Superior temporal gyrus (tissue), 1 donor: ENCODE measurements at regions not wholly inside any gene's neighbourhood (a gene's known extent, or its start where the extent isn't known, plus 50 kb on each side); places are given as distances from the start of the nearest gene placed in this dataset.

Experiments
- DNase-seq: peaks from one replicate; pipeline ENCODE4 v3.0.0-alpha.2; 2016; ENCODE audit errors: extremely low spot score

GRCh38 chr10:10798102-10798863 lies 219.4 kb upstream of the CELF2 start:
- no peak for DNase-seq

- DNase-seq: no peak
Measured at GRCh38 chr10:10798864-10799192, 218.8 kb upstream of the CELF2 start.

GRCh38 chr10:10800961-10801360 lies 216.7 kb upstream of the CELF2 start:
- DNase-seq: no peak

GRCh38 chr10:10803278-10803677 lies 214.4 kb upstream of the CELF2 start:
- DNase-seq: no peak

- DNase-seq: no peak
Measured at GRCh38 chr10:10804061-10804460, 213.6 kb upstream of the CELF2 start.

GRCh38 chr10:10804998-10805740 lies 212.5 kb upstream of the CELF2 start:
- no peak for DNase-seq

GRCh38 chr10:10807106-10807505 lies 210.6 kb upstream of the CELF2 start:
- DNase-seq: no peak

GRCh38 chr10:10811562-10811961 lies 206.1 kb upstream of the CELF2 start:
- no peak for DNase-seq

- DNase-seq: no peak
Measured at GRCh38 chr10:10813656-10814055, 204.0 kb upstream of the CELF2 start.

GRCh38 chr10:10814069-10814468 lies 203.6 kb upstream of the CELF2 start:
- no peak for DNase-seq

GRCh38 chr10:10816447-10816846 lies 201.2 kb upstream of the CELF2 start:
- no peak for DNase-seq

GRCh38 chr10:10817609-10818008 lies 200.1 kb upstream of the CELF2 start:
- no peak for DNase-seq

- DNase-seq: no peak
Measured at GRCh38 chr10:10818082-10818481, 199.6 kb upstream of the CELF2 start.

- DNase-seq: no peak
Measured at GRCh38 chr10:10819206-10819856, 198.3 kb upstream of the CELF2 start.

GRCh38 chr10:10821926-10822325 lies 195.7 kb upstream of the CELF2 start:
- no peak for DNase-seq

GRCh38 chr10:10824591-10825148 lies 193.0 kb upstream of the CELF2 start:
- DNase-seq: no peak

- no peak for DNase-seq
Measured at GRCh38 chr10:10826125-10826524, 191.5 kb upstream of the CELF2 start.

GRCh38 chr10:10828623-10829022 lies 189.0 kb upstream of the CELF2 start:
- DNase-seq: no peak

- DNase-seq: no peak
Measured at GRCh38 chr10:10829576-10829975, 188.1 kb upstream of the CELF2 start.

- no peak for DNase-seq
Measured at GRCh38 chr10:10830293-10830986, 187.2 kb upstream of the CELF2 start.

GRCh38 chr10:10831085-10831484 lies 186.6 kb upstream of the CELF2 start:
- DNase-seq: no peak

- no peak for DNase-seq
Measured at GRCh38 chr10:10833955-10834354, 183.7 kb upstream of the CELF2 start.
